HCT116 (cell line): ENCODE measurements at regions not wholly inside any gene's neighbourhood (a gene's known extent, or its start where the extent isn't known, plus 50 kb on each side); places are given as distances from the start of the nearest gene placed in this dataset.

Experiments used
- ATAC-seq: fragments of 200-7000 bp; cut with Tn5 transposase; 2 replicates; pipeline ENCODE4 v1.9.1; 2020; ENCODE audit warnings: mild to moderate bottlenecking, moderate library complexity
- BruUV-seq: library from RNA; stranded (reverse); fragments of 400-500 nt; replicated peaks from 2 replicates; lab custom pipeline; 2021; lab: Mats Ljungman, UMichigan
- CTCF ChIA-PET: fragments of 300-600 bp; sonication (Branson Sonifier 250); formaldehyde crosslinking; loops from one replicate; lab custom pipeline; 2021; ENCODE audit warnings: antibody characterized with exemption; lab: Charles Lee
- POLR2A ChIA-PET: fragments of 300-600, 350-600 bp; sonication (Branson Sonifier 250); formaldehyde crosslinking; loops from one replicate; lab custom pipeline; 2021; ENCODE audit warnings: antibody characterized with exemption; lab: Charles Lee
- RAD21 ChIA-PET, 2 experiments: fragments of 300-600 bp; sonication (Branson Sonifier 250); formaldehyde crosslinking; loops; one replicate each; lab custom pipeline; 2023; ENCODE audit warnings: low total read pairs in 2 of 2; ENCODE audit not compliant: uncharacterized antibody in 2 of 2, unreplicated experiment in 2 of 2, low non-redundant PET in 1 of 2; lab: Charles Lee
- DNase-seq: peaks from one replicate; pipeline ENCODE4 v3.0.0-alpha.2; 2010; ENCODE audit warnings: low read depth, low spot score
- H2AFZ ChIP-seq: fragments of 200-600 bp; shearing (Covaris generic), sonication (generic); 2 replicates; pipeline ENCODE4 v1.6.1; 2017; ENCODE audit warnings: low read depth, mixed run types, mixed read lengths, antibody characterized with exemption, low read length; ENCODE audit not compliant: poor library complexity, severe bottlenecking
- H3K27ac ChIP-seq: 2 replicates; pipeline ENCODE4 v1.5.1; 2012; ENCODE audit warnings: low read depth, low read length
- H3K27me3 ChIP-seq: fragments of 200-600 bp; sonication (generic); 2 replicates; pipeline ENCODE4 v1.6.1; 2016; ENCODE audit warnings: mixed run types, low read length, mixed read lengths; ENCODE audit not compliant: insufficient read depth
- H3K36me3 ChIP-seq, 2 experiments: fragments of 200-500 bp in 1 of 2; fragments of 200-600 bp in 1 of 2; sonication (Bioruptor generic) in 1 of 2; sonication (generic) in 1 of 2; 2 replicates each; pipeline versions ENCODE4 v1.5.1 to v1.6.1; 2014 to 2016; ENCODE audit warnings: low read length in 2 of 2, inconsistent platforms in 1 of 2, mixed read lengths in 1 of 2, mixed run types in 1 of 2; ENCODE audit not compliant: insufficient read depth in 2 of 2, control insufficient read depth in 1 of 2
- H3K4me1 ChIP-seq, 2 experiments: fragments of 200-600 bp in 1 of 2; sonication (generic) in 1 of 2; 2 replicates each; pipeline versions ENCODE4 v1.5.1 to v1.6.1; 2012 to 2017; ENCODE audit warnings: low read length in 2 of 2, inconsistent platforms in 1 of 2, mild to moderate bottlenecking in 1 of 2, mixed read lengths in 1 of 2, mixed run types in 1 of 2, moderate library complexity in 1 of 2; ENCODE audit not compliant: insufficient read depth in 2 of 2, control insufficient read depth in 1 of 2
- H3K4me2 ChIP-seq: fragments of 200-600 bp; sonication (generic); 2 replicates; pipeline ENCODE4 v1.6.1; 2017; ENCODE audit warnings: mixed run types, low read length, mixed read lengths
- H3K4me3 ChIP-seq, 2 experiments: fragments of 200-600 bp in 1 of 2; sonication (generic) in 1 of 2; replicated peaks in 1 of 2; 2 replicates each; pipeline ENCODE4 v1.5.1; 2011 to 2016; ENCODE audit warnings: low read length in 2 of 2, control low read depth in 1 of 2, low read depth in 1 of 2, mild to moderate bottlenecking in 1 of 2, mixed read lengths in 1 of 2, mixed run types in 1 of 2
- H3K79me2 ChIP-seq: fragments of 200-600 bp; sonication (generic); 2 replicates; pipeline ENCODE4 v1.6.1; 2017; ENCODE audit warnings: mild to moderate bottlenecking, mixed run types, low read length, moderate library complexity, mixed read lengths; ENCODE audit not compliant: insufficient read depth
- H3K9ac ChIP-seq: fragments of 200-600 bp; sonication (generic); 2 replicates; pipeline ENCODE4 v1.6.1; 2016; ENCODE audit warnings: low read length, mixed read lengths
- H3K9me2 ChIP-seq: fragments of 200-600 bp; sonication (generic), shearing (Covaris generic); 2 replicates; pipeline ENCODE4 v1.6.1; 2017; ENCODE audit warnings: mixed run types, mild to moderate bottlenecking, moderate library complexity; ENCODE audit not compliant: insufficient read depth
- H3K9me3 ChIP-seq, 2 experiments: fragments of 200-500 bp in 1 of 2; fragments of 200-600 bp in 1 of 2; sonication (Bioruptor generic) in 1 of 2; sonication (generic) in 1 of 2; 2 replicates each; pipeline ENCODE4 v1.6.1; 2014 to 2017; ENCODE audit warnings: low read length in 2 of 2, mixed read lengths in 2 of 2, inconsistent platforms in 1 of 2, low read depth in 1 of 2, mild to moderate bottlenecking in 1 of 2, mixed run types in 1 of 2, moderate library complexity in 1 of 2; ENCODE audit not compliant: control insufficient read depth in 1 of 2, insufficient read depth in 1 of 2
- H4K20me1 ChIP-seq: fragments of 200-600 bp; sonication (generic), shearing (Covaris generic); 2 replicates; pipeline ENCODE4 v1.6.1; 2017; ENCODE audit warnings: mixed run types, mild to moderate bottlenecking, moderate library complexity; ENCODE audit not compliant: insufficient read depth
- CBX3 ChIP-seq: IDR thresholded peaks from 2 replicates; pipeline ENCODE4 v1.6.1; 2012; ENCODE audit warnings: low read depth
- CEBPB ChIP-seq: IDR thresholded peaks from 2 replicates; pipeline ENCODE4 v1.6.1; 2012; ENCODE audit warnings: low read depth
- EGR1 ChIP-seq: IDR thresholded peaks from 2 replicates; pipeline ENCODE4 v1.6.1; 2012; ENCODE audit warnings: low read depth
- EZH2 ChIP-seq: fragments of 200-600 bp; sonication (generic); IDR thresholded peaks from 2 replicates; pipeline ENCODE4 v1.6.1; 2017; ENCODE audit warnings: antibody characterized with exemption, mixed run types
- EZH2phosphoT487 ChIP-seq: fragments of 200-600 bp; IDR thresholded peaks from 2 replicates; pipeline ENCODE4 v1.6.1; 2018; ENCODE audit warnings: antibody characterized with exemption, borderline replicate concordance
- JUND ChIP-seq: IDR thresholded peaks from 2 replicates; pipeline ENCODE4 v1.6.1; 2012
- POLR2AphosphoS5 ChIP-seq: IDR thresholded peaks from 2 replicates; pipeline ENCODE4 v1.6.1; 2011; ENCODE audit warnings: mild to moderate bottlenecking, low read depth, low read length, moderate library complexity
- RAD21 ChIP-seq: IDR thresholded peaks from 2 replicates; pipeline ENCODE4 v1.6.1; 2012; ENCODE audit warnings: low read depth, mild to moderate bottlenecking
- SIN3A ChIP-seq: IDR thresholded peaks from 2 replicates; pipeline ENCODE4 v1.6.1; 2012; ENCODE audit warnings: low read depth
- SP1 ChIP-seq: IDR thresholded peaks from 2 replicates; pipeline ENCODE4 v1.6.1; 2012; ENCODE audit warnings: low read depth
- SRF ChIP-seq: IDR thresholded peaks from 2 replicates; pipeline ENCODE4 v1.6.1; 2012; ENCODE audit warnings: low read depth
- TCF7L2 ChIP-seq: IDR thresholded peaks from 2 replicates; pipeline ENCODE4 v1.7.0; 2011; ENCODE audit warnings: borderline replicate concordance, inconsistent platforms; ENCODE audit not compliant: insufficient read depth, insufficient read length; ENCODE audit errors: extremely low read depth
- YY1 ChIP-seq: IDR thresholded peaks from 2 replicates; pipeline ENCODE4 v1.6.1; 2011; ENCODE audit warnings: low read length, low read depth, moderate library complexity, mild to moderate bottlenecking; ENCODE audit not compliant: insufficient replicate concordance; ENCODE audit errors: extremely low read depth
- ZFX ChIP-seq: fragments of 450-650 bp; IDR thresholded peaks from 2 replicates; pipeline ENCODE4 v1.6.1; 2017
- ZNF274 ChIP-seq: fragments of 200-500 bp; sonication (Bioruptor generic); IDR thresholded peaks from 2 replicates; pipeline ENCODE4 v1.6.1; 2014; ENCODE audit warnings: mild to moderate bottlenecking, low read depth, low read length, inconsistent platforms
- intact Hi-C: fragments of 100-400 bp; cut with micrococcal nuclease; formaldehyde crosslinking; loops from 2 replicates; pipeline ENCODE4 v1.10.0; 2022
- TF ChIP-seq, protein P1 (sequence below): IDR thresholded peaks from 2 replicates; pipeline ENCODE4 v1.6.1; 2012
- TF ChIP-seq, protein P2 (sequence below): IDR thresholded peaks from 2 replicates; pipeline ENCODE4 v1.6.1; 2012
- TF ChIP-seq, protein P3 (sequence below): IDR thresholded peaks from 2 replicates; pipeline ENCODE4 v1.6.1; 2011; ENCODE audit warnings: mild to moderate bottlenecking, low read length, moderate library complexity; ENCODE audit not compliant: insufficient replicate concordance; ENCODE audit errors: extremely low read depth
- TF ChIP-seq, protein P4 (sequence below), 3 experiments: fragments of 200-600 bp in 1 of 3; sonication (generic) in 1 of 3; IDR thresholded peaks in 2 of 3; conservative IDR thresholded peaks in 1 of 3; 2 replicates each; pipeline ENCODE4 v1.5.1; 2012 to 2017; ENCODE audit warnings: low read depth in 2 of 3, low read length in 2 of 3, antibody characterized with exemption in 1 of 3, borderline replicate concordance in 1 of 3, control low read depth in 1 of 3, mild to moderate bottlenecking in 1 of 3, mixed read lengths in 1 of 3, mixed run types in 1 of 3, moderate library complexity in 1 of 3; ENCODE audit not compliant: insufficient read depth in 1 of 3

DNA sequence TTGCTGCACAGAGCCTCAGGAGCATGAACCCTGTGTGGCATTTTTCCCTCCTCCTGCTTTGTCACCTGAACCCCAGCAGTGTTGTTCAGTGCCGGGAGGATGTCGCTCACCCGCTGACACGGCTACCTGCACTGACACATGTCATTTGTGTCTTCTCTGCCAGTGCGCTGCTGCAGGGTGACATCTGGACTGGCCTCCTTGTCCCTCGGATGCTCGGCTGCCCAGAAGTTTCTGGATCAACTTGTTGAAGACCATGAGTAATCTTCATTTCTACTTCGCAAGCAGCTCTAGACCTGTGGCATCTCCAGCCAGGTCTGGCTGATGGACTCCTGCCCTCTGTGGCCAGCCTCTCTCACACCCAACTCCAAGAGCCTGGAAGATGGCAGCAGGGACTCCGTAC lies 311.1 kb upstream of the C2CD4B start:
- Histone ChIP-seq H3K4me3 (no peak overlapping the region), H3K9ac (no peak overlapping the region), H3K9me2 (no peaks in the 10 kb centered on the region), H2AFZ (no peak overlapping the region), H3K27me3 (no peaks in the 10 kb centered on the region), H3K4me1 (peaks cover 10 to 15% of the 10 kb centered on the region in 2 experiments), H3K36me3 (no peaks in the 10 kb centered on the region), H3K27ac (no peak overlapping the region), H3K79me2 (no peaks in the 10 kb centered on the region), H3K9me3 (no peaks in the 10 kb centered on the region), H4K20me1 (no peaks in the 10 kb centered on the region), H3K4me2 (no peak overlapping the region)
- BruUV-seq = no TSS peak
- intact Hi-C loops = no loop called here
- ChIA-PET CTCF (no interaction called here), POLR2A (no interaction called here), RAD21 (no interaction called here)
- DNase-seq (no peak), ATAC-seq (no peak)
- TF ChIP-seq, protein P1, sequence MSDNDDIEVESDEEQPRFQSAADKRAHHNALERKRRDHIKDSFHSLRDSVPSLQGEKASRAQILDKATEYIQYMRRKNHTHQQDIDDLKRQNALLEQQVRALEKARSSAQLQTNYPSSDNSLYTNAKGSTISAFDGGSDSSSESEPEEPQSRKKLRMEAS = no peak
- no peak for TF ChIP-seq CBX3
- TF ChIP-seq, protein P2, sequence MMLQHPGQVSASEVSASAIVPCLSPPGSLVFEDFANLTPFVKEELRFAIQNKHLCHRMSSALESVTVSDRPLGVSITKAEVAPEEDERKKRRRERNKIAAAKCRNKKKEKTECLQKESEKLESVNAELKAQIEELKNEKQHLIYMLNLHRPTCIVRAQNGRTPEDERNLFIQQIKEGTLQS = no peak
- no peak for TF ChIP-seq EZH2phosphoT487
- TF ChIP-seq TCF7L2 = no peak
- no peak for TF ChIP-seq JUND
- no peak for TF ChIP-seq YY1
- no peak for TF ChIP-seq SP1
- no peak for TF ChIP-seq SRF
- no peak for TF ChIP-seq EGR1
- no peak for TF ChIP-seq ZNF274
- TF ChIP-seq, protein P3, sequence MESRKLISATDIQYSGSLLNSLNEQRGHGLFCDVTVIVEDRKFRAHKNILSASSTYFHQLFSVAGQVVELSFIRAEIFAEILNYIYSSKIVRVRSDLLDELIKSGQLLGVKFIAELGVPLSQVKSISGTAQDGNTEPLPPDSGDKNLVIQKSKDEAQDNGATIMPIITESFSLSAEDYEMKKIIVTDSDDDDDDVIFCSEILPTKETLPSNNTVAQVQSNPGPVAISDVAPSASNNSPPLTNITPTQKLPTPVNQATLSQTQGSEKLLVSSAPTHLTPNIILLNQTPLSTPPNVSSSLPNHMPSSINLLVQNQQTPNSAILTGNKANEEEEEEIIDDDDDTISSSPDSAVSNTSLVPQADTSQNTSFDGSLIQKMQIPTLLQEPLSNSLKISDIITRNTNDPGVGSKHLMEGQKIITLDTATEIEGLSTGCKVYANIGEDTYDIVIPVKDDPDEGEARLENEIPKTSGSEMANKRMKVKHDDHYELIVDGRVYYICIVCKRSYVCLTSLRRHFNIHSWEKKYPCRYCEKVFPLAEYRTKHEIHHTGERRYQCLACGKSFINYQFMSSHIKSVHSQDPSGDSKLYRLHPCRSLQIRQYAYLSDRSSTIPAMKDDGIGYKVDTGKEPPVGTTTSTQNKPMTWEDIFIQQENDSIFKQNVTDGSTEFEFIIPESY = no peak
- no peak for TF ChIP-seq EZH2
- TF ChIP-seq CEBPB = no peak
- TF ChIP-seq, protein P4, sequence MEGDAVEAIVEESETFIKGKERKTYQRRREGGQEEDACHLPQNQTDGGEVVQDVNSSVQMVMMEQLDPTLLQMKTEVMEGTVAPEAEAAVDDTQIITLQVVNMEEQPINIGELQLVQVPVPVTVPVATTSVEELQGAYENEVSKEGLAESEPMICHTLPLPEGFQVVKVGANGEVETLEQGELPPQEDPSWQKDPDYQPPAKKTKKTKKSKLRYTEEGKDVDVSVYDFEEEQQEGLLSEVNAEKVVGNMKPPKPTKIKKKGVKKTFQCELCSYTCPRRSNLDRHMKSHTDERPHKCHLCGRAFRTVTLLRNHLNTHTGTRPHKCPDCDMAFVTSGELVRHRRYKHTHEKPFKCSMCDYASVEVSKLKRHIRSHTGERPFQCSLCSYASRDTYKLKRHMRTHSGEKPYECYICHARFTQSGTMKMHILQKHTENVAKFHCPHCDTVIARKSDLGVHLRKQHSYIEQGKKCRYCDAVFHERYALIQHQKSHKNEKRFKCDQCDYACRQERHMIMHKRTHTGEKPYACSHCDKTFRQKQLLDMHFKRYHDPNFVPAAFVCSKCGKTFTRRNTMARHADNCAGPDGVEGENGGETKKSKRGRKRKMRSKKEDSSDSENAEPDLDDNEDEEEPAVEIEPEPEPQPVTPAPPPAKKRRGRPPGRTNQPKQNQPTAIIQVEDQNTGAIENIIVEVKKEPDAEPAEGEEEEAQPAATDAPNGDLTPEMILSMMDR (IDR thresholded peaks at IDR 0.05 in 2 of 3, conservative IDR thresholded peaks at IDR 0.05 in 1 of 3; ENCODE audit: borderline replicate concordance in 1 of 3, insufficient read depth in 1 of 3, low read depth in 2 of 3, low read length in 2 of 3) = no peak
- TF ChIP-seq RAD21 = no peak
- no peak for TF ChIP-seq POLR2AphosphoS5
- no peak for TF ChIP-seq SIN3A
- no peak for TF ChIP-seq ZFX
